Tibial nerve (tissue), 4 donors: ENCODE measurements at regions not wholly inside any gene's neighbourhood (a gene's known extent, or its start where the extent isn't known, plus 50 kb on each side); places are given as distances from the start of the nearest gene placed in this dataset.

Source experiments
- DNase-seq, 2 donors: peaks; one replicate each; pipeline ENCODE4 v3.0.0-alpha.2; 2019; ENCODE audit warnings: low spot score in 2 of 2
- H3K27ac ChIP-seq, 4 donors: fragments of 200-600 bp; sonication (generic) in 3 of 4; one replicate each; pipeline ENCODE4 v1.5.1; 2017 to 2019; ENCODE audit warnings: mild to moderate bottlenecking in 1 of 4
- H3K27me3 ChIP-seq, 2 donors: fragments of 200-600 bp; sonication (generic) in 1 of 2; one replicate each; pipeline versions ENCODE4 v1.5.1 to v1.6.0; 2017 to 2019
- H3K36me3 ChIP-seq, 3 donors: fragments of 200-600 bp; sonication (generic); one replicate each; pipeline ENCODE4 v1.5.1; 2018 to 2019
- H3K4me1 ChIP-seq, 4 donors: fragments of 200-600 bp; sonication (generic) in 3 of 4; one replicate each; pipeline ENCODE4 v1.5.1; 2017 to 2019
- H3K4me3 ChIP-seq, 4 donors: fragments of 200-600 bp; sonication (generic) in 3 of 4; one replicate each; pipeline ENCODE4 v1.5.1; 2017 to 2019; ENCODE audit warnings: mild to moderate bottlenecking in 1 of 4, moderate library complexity in 1 of 4
- H3K9me3 ChIP-seq, 4 donors: fragments of 200-600 bp; sonication (generic) in 3 of 4; one replicate each; pipeline ENCODE4 v1.5.1; 2017 to 2019
- EP300 ChIP-seq, 2 donors: sonication (generic); formaldehyde crosslinking; IDR thresholded peaks; one replicate each; pipeline ENCODE4 v1.6.1; 2017; ENCODE audit warnings: antibody characterized with exemption in 2 of 2, mild to moderate bottlenecking in 1 of 2
- POLR2A ChIP-seq, 2 donors: fragments of 450-650 bp; IDR thresholded peaks; one replicate each; pipeline ENCODE4 v1.6.1; 2017; ENCODE audit warnings: antibody characterized with exemption in 2 of 2, mild to moderate bottlenecking in 2 of 2, moderate library complexity in 2 of 2
- WGBS, 2 donors: methylation state at CpG; one replicate each; pipeline ENCODE4 v1.1.5; 2018; 5-methylcytosine and 5-hydroxymethylcytosine counted together
- TF ChIP-seq, protein P1 (sequence below), 5 experiments: fragments of 200-600 bp in 3 of 5; fragments of 450-650 bp in 2 of 5; sonication (generic) in 3 of 5; IDR thresholded peaks; one replicate each; pipeline ENCODE4 v1.5.1; 2016 to 2019; ENCODE audit warnings: antibody characterized with exemption in 5 of 5, mild to moderate bottlenecking in 3 of 5, moderate library complexity in 2 of 5

DNA sequence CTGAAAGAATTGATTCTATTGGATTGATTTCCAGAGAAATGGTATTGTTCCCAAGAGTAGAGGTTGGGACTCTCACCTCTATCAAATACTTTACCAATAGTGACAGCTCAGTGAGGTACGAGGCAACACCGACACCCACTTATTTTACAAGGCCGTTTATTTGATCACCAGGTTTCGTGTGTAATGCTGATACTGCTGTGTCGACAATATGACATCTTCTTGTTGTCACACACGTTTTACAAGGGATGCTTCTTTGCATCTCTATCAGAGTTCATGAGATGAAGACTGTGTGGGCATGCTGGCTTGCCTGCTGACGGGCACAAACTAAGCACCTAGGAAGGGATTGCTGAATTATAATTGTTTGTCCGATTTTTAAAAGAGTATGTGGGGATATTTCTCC, 217.8 kb upstream of the EGLN3 start:
- Histone ChIP-seq H3K27me3 (no peaks in the 10 kb centered on the region), H3K4me1 (peaks cover 0 to 23% (median 0%) of the 10 kb centered on the region in 4 donors), H3K9me3 (no peaks in the 10 kb centered on the region), H3K27ac (no peak overlapping the region), H3K36me3 (no peaks in the 10 kb centered on the region), H3K4me3 (no peak overlapping the region)
- 81 to 83% methylated on average over 8 of the region's 8 CpGs for WGBS, 2 donors
- DNase-seq = no peak
- TF ChIP-seq, protein P1, sequence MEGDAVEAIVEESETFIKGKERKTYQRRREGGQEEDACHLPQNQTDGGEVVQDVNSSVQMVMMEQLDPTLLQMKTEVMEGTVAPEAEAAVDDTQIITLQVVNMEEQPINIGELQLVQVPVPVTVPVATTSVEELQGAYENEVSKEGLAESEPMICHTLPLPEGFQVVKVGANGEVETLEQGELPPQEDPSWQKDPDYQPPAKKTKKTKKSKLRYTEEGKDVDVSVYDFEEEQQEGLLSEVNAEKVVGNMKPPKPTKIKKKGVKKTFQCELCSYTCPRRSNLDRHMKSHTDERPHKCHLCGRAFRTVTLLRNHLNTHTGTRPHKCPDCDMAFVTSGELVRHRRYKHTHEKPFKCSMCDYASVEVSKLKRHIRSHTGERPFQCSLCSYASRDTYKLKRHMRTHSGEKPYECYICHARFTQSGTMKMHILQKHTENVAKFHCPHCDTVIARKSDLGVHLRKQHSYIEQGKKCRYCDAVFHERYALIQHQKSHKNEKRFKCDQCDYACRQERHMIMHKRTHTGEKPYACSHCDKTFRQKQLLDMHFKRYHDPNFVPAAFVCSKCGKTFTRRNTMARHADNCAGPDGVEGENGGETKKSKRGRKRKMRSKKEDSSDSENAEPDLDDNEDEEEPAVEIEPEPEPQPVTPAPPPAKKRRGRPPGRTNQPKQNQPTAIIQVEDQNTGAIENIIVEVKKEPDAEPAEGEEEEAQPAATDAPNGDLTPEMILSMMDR (IDR thresholded peaks at IDR 0.05) = no peak

DNA sequence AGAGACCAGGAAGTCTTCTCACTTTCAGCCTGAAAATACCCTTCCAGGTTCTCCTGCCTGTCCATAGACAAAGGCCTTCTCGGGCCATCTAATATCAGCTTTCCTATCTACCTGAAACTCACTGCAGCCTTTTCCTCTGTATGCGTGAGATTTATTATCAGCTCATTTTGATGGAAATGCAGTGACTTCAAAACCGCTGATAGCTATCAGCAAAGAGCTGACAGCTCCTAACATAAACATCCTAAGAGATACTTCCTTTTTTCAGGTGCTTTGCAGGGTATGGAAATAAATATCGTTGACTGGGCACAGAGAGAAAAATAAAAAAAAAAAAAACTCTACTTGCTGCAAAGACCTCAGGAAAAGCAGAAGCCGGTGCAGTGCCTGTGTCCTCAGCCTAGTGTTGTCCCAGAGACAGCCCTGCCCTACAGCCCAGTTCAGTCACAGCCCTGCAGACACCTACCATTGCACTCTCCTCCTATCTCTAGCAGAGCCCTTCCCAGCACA, 215.0 kb upstream of the EGLN3 start:
- WGBS, 2 donors = 80 to 81% methylated on average over 5 of the region's 5 CpGs
- DNase-seq = no peak
- Histone ChIP-seq H3K4me3 (no peak overlapping the region), H3K9me3 (no peaks in the 10 kb centered on the region), H3K27me3 (no peaks in the 10 kb centered on the region), H3K27ac (no peak overlapping the region), H3K4me1 (no peaks in the 10 kb centered on the region), H3K36me3 (no peaks in the 10 kb centered on the region)
- TF ChIP-seq POLR2A (IDR thresholded peaks at IDR 0.05) (no peak), EP300 (IDR thresholded peaks at IDR 0.05) (no peak)
- TF ChIP-seq, protein P1 (IDR thresholded peaks at IDR 0.05) = no peak

DNA sequence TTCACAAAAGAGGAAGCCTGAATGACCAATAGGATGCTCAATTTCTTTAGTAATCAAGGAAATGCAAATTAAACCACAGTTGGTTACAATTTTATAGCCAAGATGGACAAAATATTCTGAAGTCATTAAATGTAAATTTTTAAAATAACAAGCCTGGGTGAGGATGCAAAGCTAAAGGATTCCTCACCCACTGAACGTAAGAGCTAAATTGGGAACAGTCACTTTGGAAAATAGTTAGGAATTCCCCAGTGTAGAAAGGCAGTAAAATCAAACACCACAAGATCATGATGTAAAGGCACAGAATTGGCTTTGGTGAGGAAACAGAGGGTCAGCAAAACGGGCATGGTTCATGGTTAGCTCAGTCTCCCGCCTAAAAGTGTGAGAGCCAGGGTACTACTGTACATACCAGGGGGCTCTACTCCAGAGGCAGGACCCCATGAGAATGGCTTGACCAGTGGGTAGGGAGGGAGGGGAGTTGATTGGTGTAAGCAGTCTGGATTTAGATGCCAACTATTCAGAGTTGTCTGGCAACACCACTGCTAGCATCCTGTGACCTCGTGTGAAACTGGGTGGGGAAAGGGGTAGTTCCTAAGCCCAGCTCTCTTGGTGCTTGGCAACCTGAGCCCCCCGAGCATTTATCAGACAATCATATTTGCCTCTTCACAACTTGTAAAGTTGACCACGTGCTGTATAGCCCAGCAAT, 213.4 kb upstream of the EGLN3 start:
- 56 to 60% methylated on average over 6 of the region's 6 CpGs for WGBS, 2 donors
- no peaks in the 10 kb centered on the region for H3K9me3 ChIP-seq
- H3K4me3 ChIP-seq = no peak overlapping the region
- H3K36me3 ChIP-seq = no peaks in the 10 kb centered on the region
- no peak for TF ChIP-seq EP300 (IDR thresholded peaks at IDR 0.05)
- TF ChIP-seq, protein P1 (IDR thresholded peaks at IDR 0.05) = no peak
- TF ChIP-seq POLR2A (IDR thresholded peaks at IDR 0.05) = no peak
- DNase-seq = no peak
- H3K27me3 ChIP-seq = no peaks in the 10 kb centered on the region
- H3K27ac ChIP-seq = no peak overlapping the region
- no peaks in the 10 kb centered on the region for H3K4me1 ChIP-seq

DNA sequence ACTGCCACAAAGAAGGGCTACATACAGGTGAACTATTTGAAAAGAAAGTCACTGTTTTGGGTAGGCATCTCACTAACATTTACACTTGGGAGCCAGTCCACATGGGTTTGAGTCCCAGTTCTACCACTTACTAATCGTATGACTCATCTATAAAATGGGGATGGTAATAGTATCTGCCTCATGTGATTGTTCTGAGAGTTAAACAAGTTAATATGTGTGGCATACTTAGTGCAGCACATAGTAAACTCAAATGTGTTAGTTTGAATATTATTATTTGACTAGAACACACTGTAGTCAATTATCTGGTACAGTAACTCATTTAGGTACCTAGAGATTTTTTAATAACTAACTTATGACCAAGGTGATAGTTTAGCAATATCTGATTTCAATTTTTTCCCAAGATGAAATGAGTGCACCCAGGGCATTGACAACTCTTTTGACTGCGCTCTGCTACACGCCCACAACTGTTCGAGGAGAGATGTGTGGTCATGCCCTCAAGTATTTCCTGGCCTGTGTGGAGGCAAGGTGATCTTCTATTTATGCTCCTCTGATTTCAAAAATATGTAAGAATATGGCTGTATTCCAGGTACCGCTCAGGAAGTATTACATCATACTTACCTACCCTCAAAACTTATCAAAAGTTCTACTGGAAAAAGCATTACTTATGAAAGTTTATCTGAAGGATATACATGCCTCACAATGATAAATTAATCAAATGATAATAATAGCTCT, 210.6 kb upstream of the EGLN3 start:
- Histone ChIP-seq H3K27ac (no peak overlapping the region), H3K4me1 (no peaks in the 10 kb centered on the region), H3K4me3 (no peak overlapping the region), H3K9me3 (no peaks in the 10 kb centered on the region), H3K36me3 (no peaks in the 10 kb centered on the region), H3K27me3 (no peaks in the 10 kb centered on the region)
- no peak for DNase-seq
- WGBS, 2 donors = 81 to 86% methylated on average over 5 of the region's 5 CpGs
- TF ChIP-seq, protein P1 (IDR thresholded peaks at IDR 0.05) = no peak
- no peak for TF ChIP-seq POLR2A (IDR thresholded peaks at IDR 0.05)
- TF ChIP-seq EP300 (IDR thresholded peaks at IDR 0.05) = no peak

DNA sequence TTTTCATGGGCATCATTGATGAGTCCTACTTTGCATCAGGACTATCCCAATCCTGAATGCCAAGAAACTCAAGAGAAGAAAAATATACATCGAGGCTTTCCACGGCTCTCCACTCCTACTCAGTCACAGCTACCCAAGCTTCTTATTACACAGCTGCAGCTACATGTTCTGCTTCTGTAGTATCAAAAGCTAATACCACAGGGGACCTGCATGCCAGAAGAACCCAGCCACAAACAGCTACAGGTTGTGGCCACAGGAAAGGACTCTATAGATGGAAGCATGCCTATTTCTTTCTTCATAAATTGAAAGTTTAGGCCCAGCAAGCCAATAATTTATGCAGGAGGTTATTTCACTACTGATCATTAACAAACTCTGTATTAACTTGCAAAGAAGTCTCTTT, 209.7 kb upstream of the EGLN3 start:
- DNase-seq = no peak
- H3K9me3 ChIP-seq = no peaks in the 10 kb centered on the region
- 94 to 97% methylated on average over 2 of the region's 2 CpGs for WGBS, 2 donors
- H3K4me3 ChIP-seq = no peak overlapping the region
- H3K36me3 ChIP-seq = no peaks in the 10 kb centered on the region
- no peaks in the 10 kb centered on the region for H3K4me1 ChIP-seq
- no peak for TF ChIP-seq EP300 (IDR thresholded peaks at IDR 0.05)
- TF ChIP-seq POLR2A (IDR thresholded peaks at IDR 0.05) = no peak
- no peaks in the 10 kb centered on the region for H3K27me3 ChIP-seq
- no peak overlapping the region for H3K27ac ChIP-seq
